ENCODE measurements at regions not wholly inside any gene's neighbourhood (a gene's known extent, or its start where the extent isn't known, plus 50 kb on each side); places are given as distances from the start of the nearest gene placed in this dataset.

- TF ChIP-seq CTCF (IDR thresholded peaks at IDR 0.05) = no peak
- TF ChIP-seq POLR2A (IDR thresholded peaks at IDR 0.05) = no peak
- TF ChIP-seq POLR2AphosphoS5 (IDR thresholded peaks at IDR 0.05) = no peak
- no peak for TF ChIP-seq EP300 (IDR thresholded peaks at IDR 0.05)
These were observed 62.5 kb upstream of the SCIN start for GRCh38 chr7:12508005-12508404.

All from suprapubic skin (tissue), 4 donors.